ENCODE measurements at regions not wholly inside any gene's neighbourhood (a gene's known extent, or its start where the extent isn't known, plus 50 kb on each side); places are given as distances from the start of the nearest gene placed in this dataset.
"Not testable (repeated sequence)": the region's sequence is repeated elsewhere in the genome, so short reads cannot be mapped to it uniquely, and the experiment has no call there.

- Histone ChIP-seq H3K36me3 (ENCODE audit: low read depth, missing control alignments) (no peaks in the 10 kb centered on the region), H3K4me3 (no peak overlapping the region), H3K9me3 (no peaks in the 10 kb centered on the region), H3K4me1 (no peaks in the 10 kb centered on the region), H3K27me3 (no peaks in the 10 kb centered on the region), H3K27ac (no peak overlapping the region)
- 63 to 67% methylated on average over 1 of the region's 1 CpG for WGBS, 2 donors
- no peak for DNase-seq
- TF ChIP-seq CTCF (IDR thresholded peaks at IDR 0.05): no peak
- intact Hi-C loops (cut with DNase I; ENCODE audit: low total_unique reads): no loop called here
Observed at GRCh38 chr2:188682838-188683237, 291.3 kb upstream of the COL3A1 start.

GRCh38 chr2:188684795-188685194 is 289.4 kb upstream of the COL3A1 start:
- intact Hi-C loops (cut with DNase I; ENCODE audit: low total_unique reads): no loop called here
- Histone ChIP-seq H3K36me3 (ENCODE audit: low read depth, missing control alignments) (no peaks in the 10 kb centered on the region), H3K4me1 (no peaks in the 10 kb centered on the region), H3K27ac (no peak overlapping the region), H3K4me3 (no peak overlapping the region), H3K27me3 (no peaks in the 10 kb centered on the region), H3K9me3 (no peaks in the 10 kb centered on the region)
- no peak for DNase-seq
- TF ChIP-seq POLR2A (IDR thresholded peaks at IDR 0.05): no peak
- no peak for TF ChIP-seq CTCF (IDR thresholded peaks at IDR 0.05)
- 93 to 94% methylated on average over 3 of the region's 3 CpGs for WGBS, 2 donors

- TF ChIP-seq CTCF (IDR thresholded peaks at IDR 0.05) (no peak), POLR2A (IDR thresholded peaks at IDR 0.05) (no peak)
- no peak overlapping the region for H3K4me3 ChIP-seq
- intact Hi-C loops (cut with DNase I; ENCODE audit: low total_unique reads): no loop called here
- H3K27me3 ChIP-seq: no peaks in the 10 kb centered on the region
- no peaks in the 10 kb centered on the region for H3K36me3 ChIP-seq (ENCODE audit: low read depth, missing control alignments)
- WGBS, 2 donors: 87 to 98% methylated on average over 4 of the region's 4 CpGs
- no peaks in the 10 kb centered on the region for H3K4me1 ChIP-seq
- no peak overlapping the region for H3K27ac ChIP-seq
- peak; percentile 13 for DNase-seq
- H3K9me3 ChIP-seq: no peaks in the 10 kb centered on the region
Observed at GRCh38 chr2:188693111-188693510, 281.1 kb upstream of the COL3A1 start.

GRCh38 chr2:188693771-188694170 is 280.4 kb upstream of the COL3A1 start:
- H3K9me3 ChIP-seq: no peaks in the 10 kb centered on the region
- 83 to 86% methylated on average over 2 of the region's 2 CpGs for WGBS, 2 donors
- H3K27me3 ChIP-seq: no peaks in the 10 kb centered on the region
- no peaks in the 10 kb centered on the region for H3K36me3 ChIP-seq (ENCODE audit: low read depth, missing control alignments)
- TF ChIP-seq CTCF (IDR thresholded peaks at IDR 0.05): no peak
- no peak for TF ChIP-seq POLR2A (IDR thresholded peaks at IDR 0.05)
- H3K4me3 ChIP-seq: no peak overlapping the region
- intact Hi-C loops (cut with DNase I; ENCODE audit: low total_unique reads): no loop called here
- H3K4me1 ChIP-seq: no peaks in the 10 kb centered on the region
- no peak for DNase-seq
- no peak overlapping the region for H3K27ac ChIP-seq

GRCh38 chr2:188695953-188696352 is 278.2 kb upstream of the COL3A1 start:
- no peak for DNase-seq
- no peaks in the 10 kb centered on the region for H3K27me3 ChIP-seq
- no peaks in the 10 kb centered on the region for H3K4me1 ChIP-seq
- no peaks in the 10 kb centered on the region for H3K36me3 ChIP-seq (ENCODE audit: low read depth, missing control alignments)
- H3K9me3 ChIP-seq: no peaks in the 10 kb centered on the region
- no peak overlapping the region for H3K27ac ChIP-seq
- no peak for TF ChIP-seq CTCF (IDR thresholded peaks at IDR 0.05)
- TF ChIP-seq POLR2A (IDR thresholded peaks at IDR 0.05): no peak
- intact Hi-C loops (cut with DNase I; ENCODE audit: low total_unique reads): no loop called here
- no peak overlapping the region for H3K4me3 ChIP-seq
- WGBS, 2 donors: 70 to 77% methylated on average over 3 of the region's 3 CpGs

GRCh38 chr2:188698151-188698550 is 276.0 kb upstream of the COL3A1 start:
- H3K27ac ChIP-seq; H3K4me3 ChIP-seq; DNase-seq; H3K27me3 ChIP-seq; H3K9me3 ChIP-seq; H3K36me3 ChIP-seq (ENCODE audit: low read depth, missing control alignments); H3K4me1 ChIP-seq; intact Hi-C loops (cut with DNase I; ENCODE audit: low total_unique reads): not testable (repeated sequence)
- WGBS, 2 donors: 90 to 92% methylated on average over 1 of the region's 1 CpG

All from testis (tissue), 2 donors.